ENCODE measurements at regions not wholly inside any gene's neighbourhood (a gene's known extent, or its start where the extent isn't known, plus 50 kb on each side); places are given as distances from the start of the nearest gene placed in this dataset.

GRCh38 chr5:4116834-4117233, 521.2 kb downstream of the IRX1 start:
- Mint-ChIP-seq H3K4me1 (no peaks in the 10 kb centered on the region), H3K36me3 (no peaks in the 10 kb centered on the region), H3K9me3 (peaks cover 11% of the 10 kb centered on the region), H3K27ac (no peak overlapping the region), H3K4me3 (no peak overlapping the region), H3K27me3 (no peaks in the 10 kb centered on the region)
- ATAC-seq = no peak

DNA sequence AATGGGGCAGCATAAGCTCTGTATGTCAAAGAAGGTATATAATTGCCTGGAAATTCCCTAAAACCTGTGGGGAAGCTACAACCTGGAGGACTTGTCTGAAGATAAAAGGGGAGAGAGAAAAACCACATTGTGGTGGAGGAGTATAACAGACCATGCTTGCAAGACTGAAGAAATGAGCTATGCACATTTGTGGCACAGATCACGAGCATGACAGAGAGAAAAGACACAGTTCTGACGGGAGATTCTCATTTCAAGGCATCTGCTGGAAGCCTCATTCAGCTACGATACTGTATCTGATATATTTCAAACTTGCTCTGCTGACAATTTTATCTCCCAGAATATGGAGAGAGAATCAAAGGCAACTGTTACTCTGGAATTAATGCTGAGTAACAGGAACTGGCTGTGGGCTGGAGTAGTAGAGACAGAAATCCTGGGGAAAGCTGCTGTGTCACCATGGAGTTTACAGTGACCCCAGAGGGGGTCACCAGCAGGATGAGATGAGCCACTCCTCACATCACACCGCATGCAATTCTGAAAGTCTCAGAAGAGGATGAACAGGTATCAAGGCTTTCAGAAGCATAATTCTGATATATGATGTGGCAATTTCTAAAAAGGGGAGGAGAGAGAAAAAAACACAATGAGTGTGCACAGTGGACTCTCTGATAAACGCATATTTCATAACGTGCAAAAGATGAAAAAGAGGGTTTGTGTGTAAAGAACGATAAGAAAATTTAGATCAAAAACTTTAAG, 528.8 kb downstream of the IRX1 start:
- no peaks in the 10 kb centered on the region for H3K4me1 Mint-ChIP-seq
- no peak for ATAC-seq
- no peak overlapping the region for H3K4me3 Mint-ChIP-seq
- peaks cover 14% of the 10 kb centered on the region for H3K9me3 Mint-ChIP-seq
- H3K27me3 Mint-ChIP-seq = no peaks in the 10 kb centered on the region
- no peaks in the 10 kb centered on the region for H3K36me3 Mint-ChIP-seq
- no peak overlapping the region for H3K27ac Mint-ChIP-seq

GRCh38 chr5:4128994-4129393, 533.4 kb downstream of the IRX1 start:
- Mint-ChIP-seq H3K4me3 (no peak overlapping the region), H3K36me3 (no peaks in the 10 kb centered on the region), H3K27me3 (no peaks in the 10 kb centered on the region), H3K27ac (no peak overlapping the region), H3K9me3 (peaks cover 6% of the 10 kb centered on the region), H3K4me1 (no peaks in the 10 kb centered on the region)
- no peak for ATAC-seq

DNA sequence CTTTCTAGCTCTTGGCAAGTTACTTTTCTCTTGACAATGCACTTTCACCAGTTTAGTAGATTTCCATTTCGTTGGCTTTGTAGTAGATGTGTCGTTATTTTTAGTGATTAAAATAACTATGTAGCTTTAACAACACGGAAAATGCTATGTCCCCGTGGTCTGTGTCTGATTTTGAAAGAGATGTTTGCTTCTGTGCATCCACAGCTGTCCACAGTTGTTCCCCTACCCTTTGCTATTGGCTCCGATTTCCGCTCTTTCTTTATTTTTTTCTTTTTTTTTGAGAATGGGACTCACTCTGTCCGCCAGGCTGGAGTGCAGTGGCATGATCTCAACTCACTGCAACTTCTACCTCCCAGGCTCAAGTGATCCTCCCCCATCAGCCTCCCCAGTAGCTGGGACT, 533.9 kb downstream of the IRX1 start:
- H3K9me3 Mint-ChIP-seq = peaks cover 6% of the 10 kb centered on the region
- no peaks in the 10 kb centered on the region for H3K36me3 Mint-ChIP-seq

DNA sequence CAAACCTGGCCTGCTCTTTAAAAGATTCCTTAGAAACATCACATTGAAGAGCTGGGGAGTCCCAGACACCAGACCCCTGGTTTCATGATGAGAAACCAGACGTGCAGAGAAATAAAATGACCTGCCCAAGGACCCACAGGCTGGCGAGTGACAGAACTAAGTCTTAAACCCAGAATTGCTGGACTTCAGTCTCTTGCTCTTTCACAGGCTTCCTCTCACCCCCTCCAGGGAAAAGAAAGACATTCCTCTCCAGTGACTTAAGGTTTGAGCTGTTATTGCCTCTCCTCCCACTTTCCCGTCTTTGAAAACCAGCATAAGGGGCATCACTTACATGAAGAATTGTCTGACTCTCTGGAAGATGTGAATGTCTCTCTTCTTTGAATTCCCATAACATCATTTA, 535.2 kb downstream of the IRX1 start:
- Mint-ChIP-seq H3K27me3 (no peaks in the 10 kb centered on the region), H3K36me3 (no peaks in the 10 kb centered on the region), H3K4me3 (no peak overlapping the region), H3K27ac (no peak overlapping the region), H3K4me1 (no peaks in the 10 kb centered on the region), H3K9me3 (peaks cover 4% of the 10 kb centered on the region)
- ATAC-seq = no peak

More for the DNA sequence above, 533.9 kb downstream of the IRX1 start:
- H3K27ac Mint-ChIP-seq = no peak overlapping the region
- ATAC-seq = no peak
- no peaks in the 10 kb centered on the region for H3K27me3 Mint-ChIP-seq
- H3K4me1 Mint-ChIP-seq = no peaks in the 10 kb centered on the region
- no peak overlapping the region for H3K4me3 Mint-ChIP-seq

- H3K4me3 Mint-ChIP-seq = no peak overlapping the region
Observed at GRCh38 chr5:4137781-4138180, 542.1 kb downstream of the IRX1 start.

GRCh38 chr5:4142842-4143241, 547.2 kb downstream of the IRX1 start:
- no peak overlapping the region for H3K4me3 Mint-ChIP-seq
- H3K27me3 Mint-ChIP-seq = no peaks in the 10 kb centered on the region
- H3K27ac Mint-ChIP-seq = no peak overlapping the region
- no peaks in the 10 kb centered on the region for H3K4me1 Mint-ChIP-seq
- no peak for ATAC-seq
- H3K9me3 Mint-ChIP-seq = peaks cover 10% of the 10 kb centered on the region
- no peaks in the 10 kb centered on the region for H3K36me3 Mint-ChIP-seq

More at GRCh38 chr5:4137781-4138180, 542.1 kb downstream of the IRX1 start:
- no peaks in the 10 kb centered on the region for H3K27me3 Mint-ChIP-seq
- no peak overlapping the region for H3K27ac Mint-ChIP-seq
- H3K36me3 Mint-ChIP-seq = no peaks in the 10 kb centered on the region
- no peaks in the 10 kb centered on the region for H3K4me1 Mint-ChIP-seq
- no peak for ATAC-seq
- H3K9me3 Mint-ChIP-seq = peaks cover 5% of the 10 kb centered on the region

GRCh38 chr5:4144411-4145007, 548.9 kb downstream of the IRX1 start:
- H3K36me3 Mint-ChIP-seq = no peaks in the 10 kb centered on the region

GRCh38 chr5:4145511-4145910, 549.9 kb downstream of the IRX1 start:
- Mint-ChIP-seq H3K27ac (no peak overlapping the region), H3K4me3 (no peak overlapping the region), H3K9me3 (peaks cover 5% of the 10 kb centered on the region), H3K27me3 (no peaks in the 10 kb centered on the region), H3K4me1 (no peaks in the 10 kb centered on the region), H3K36me3 (no peaks in the 10 kb centered on the region)
- ATAC-seq = no peak

More at GRCh38 chr5:4144411-4145007, 548.9 kb downstream of the IRX1 start:
- no peak overlapping the region for H3K27ac Mint-ChIP-seq
- ATAC-seq = no peak
- no peaks in the 10 kb centered on the region for H3K27me3 Mint-ChIP-seq
- no peaks in the 10 kb centered on the region for H3K4me1 Mint-ChIP-seq
- H3K4me3 Mint-ChIP-seq = no peak overlapping the region
- H3K9me3 Mint-ChIP-seq = peaks cover 10% of the 10 kb centered on the region

- no peak for ATAC-seq
- Mint-ChIP-seq H3K4me3 (no peak overlapping the region), H3K27ac (no peak overlapping the region), H3K27me3 (no peaks in the 10 kb centered on the region), H3K4me1 (no peaks in the 10 kb centered on the region), H3K36me3 (no peaks in the 10 kb centered on the region), H3K9me3 (peaks cover 2% of the 10 kb centered on the region)
Observed at GRCh38 chr5:4148009-4148408, 552.4 kb downstream of the IRX1 start.

DNA sequence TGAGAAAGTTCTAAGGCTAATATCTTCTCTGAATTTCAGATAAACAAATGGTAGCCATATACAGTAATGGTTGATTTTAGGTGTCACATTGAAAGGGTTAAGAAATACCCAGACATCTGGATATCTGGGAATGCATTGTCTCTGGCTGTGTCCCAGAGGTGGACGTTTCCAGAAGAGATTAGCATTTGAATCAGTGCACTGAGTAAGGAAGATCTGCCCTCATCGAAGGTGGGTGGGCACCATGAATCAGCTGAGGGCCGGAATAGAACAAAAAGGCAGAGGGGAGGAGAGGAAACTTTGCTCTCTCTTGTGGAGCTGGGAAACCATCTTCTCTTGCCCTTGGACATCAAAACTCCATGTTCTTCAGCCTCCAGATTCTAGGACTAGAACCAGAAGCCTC, 554.4 kb downstream of the IRX1 start:
- Mint-ChIP-seq H3K27ac (no peak overlapping the region), H3K4me1 (no peaks in the 10 kb centered on the region), H3K27me3 (no peaks in the 10 kb centered on the region), H3K4me3 (no peak overlapping the region), H3K36me3 (no peaks in the 10 kb centered on the region), H3K9me3 (no peaks in the 10 kb centered on the region)
- no peak for ATAC-seq

DNA sequence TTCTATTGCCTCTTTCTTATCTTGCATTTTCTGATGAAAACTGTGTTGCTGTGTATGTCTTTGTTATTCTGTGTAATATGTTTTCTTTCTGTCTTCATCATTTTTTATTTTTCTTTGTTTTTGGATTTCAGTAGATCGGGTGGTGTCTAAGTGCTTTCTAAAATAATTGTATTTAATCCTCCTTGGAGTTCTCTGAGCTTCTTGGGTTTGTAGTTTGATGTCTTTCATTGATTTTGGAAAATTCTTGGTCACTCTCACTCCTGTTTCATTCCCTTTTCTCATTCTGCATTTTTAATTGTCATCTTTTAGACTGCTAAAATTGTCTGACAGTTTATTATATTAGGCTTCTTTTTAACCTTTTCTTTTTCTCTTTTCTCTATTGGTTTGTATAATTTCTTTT, 560.5 kb downstream of the IRX1 start:
- no peak for ATAC-seq
- H3K36me3 Mint-ChIP-seq = no peaks in the 10 kb centered on the region
- H3K4me1 Mint-ChIP-seq = no peaks in the 10 kb centered on the region
- no peak overlapping the region for H3K27ac Mint-ChIP-seq
- no peak overlapping the region for H3K4me3 Mint-ChIP-seq
- H3K27me3 Mint-ChIP-seq = no peaks in the 10 kb centered on the region
- H3K9me3 Mint-ChIP-seq = no peaks in the 10 kb centered on the region

DNA sequence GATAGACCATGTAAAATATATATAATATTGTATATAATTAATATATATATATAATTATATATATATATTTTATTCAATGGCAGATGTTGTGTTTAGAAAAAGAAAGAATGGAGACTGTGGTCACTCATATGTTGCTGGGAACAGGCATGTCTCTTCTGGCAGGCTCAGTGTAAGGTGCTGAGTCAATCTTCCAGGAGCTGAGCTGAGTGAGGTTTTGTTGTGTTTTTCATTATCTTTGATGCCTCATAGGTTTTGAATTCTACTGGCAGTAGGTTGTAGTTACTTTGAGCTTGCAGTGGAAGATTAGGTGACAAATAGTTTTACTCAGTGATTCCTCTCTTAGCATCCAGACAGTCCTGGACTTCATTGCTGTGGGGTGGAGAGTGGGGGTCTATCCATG, 561.3 kb downstream of the IRX1 start:
- no peak overlapping the region for H3K27ac Mint-ChIP-seq
- no peaks in the 10 kb centered on the region for H3K4me1 Mint-ChIP-seq
- ATAC-seq = no peak
- no peaks in the 10 kb centered on the region for H3K9me3 Mint-ChIP-seq
- H3K4me3 Mint-ChIP-seq = no peak overlapping the region
- H3K36me3 Mint-ChIP-seq = no peaks in the 10 kb centered on the region
- H3K27me3 Mint-ChIP-seq = no peaks in the 10 kb centered on the region

DNA sequence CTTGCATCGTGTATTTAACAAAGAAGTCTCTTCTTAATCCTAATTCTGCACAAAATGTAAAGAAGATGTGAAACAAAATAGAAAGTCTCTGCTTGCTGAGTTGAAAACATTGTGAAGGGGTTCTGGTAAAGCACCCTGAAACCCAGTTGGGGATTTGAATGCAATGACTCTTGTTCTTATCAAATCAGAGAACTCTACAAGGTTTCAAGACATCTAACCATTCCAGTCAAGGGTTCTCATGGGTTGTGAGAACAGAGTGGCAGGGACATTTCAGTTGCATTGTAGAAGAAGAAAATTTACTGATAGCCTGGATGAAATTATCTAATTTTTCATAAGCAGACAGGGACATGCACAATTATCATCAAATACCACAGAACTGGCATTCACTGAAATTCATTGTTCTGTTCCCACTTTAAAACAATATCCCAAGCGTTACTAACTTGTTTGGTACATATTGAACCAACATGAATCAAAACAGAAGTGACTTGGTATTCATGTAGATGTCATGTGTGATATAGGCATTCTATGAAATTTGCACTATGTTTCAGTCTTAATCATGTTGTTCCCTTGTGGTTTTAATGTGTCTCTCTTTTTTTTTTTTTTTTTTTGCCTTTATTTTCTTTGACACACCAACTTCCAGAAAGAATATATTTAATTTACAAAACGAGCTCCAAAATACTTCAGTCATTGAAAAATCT, 563.3 kb downstream of the IRX1 start:
- no peaks in the 10 kb centered on the region for H3K36me3 Mint-ChIP-seq
- no peaks in the 10 kb centered on the region for H3K27me3 Mint-ChIP-seq
- no peaks in the 10 kb centered on the region for H3K4me1 Mint-ChIP-seq
- no peaks in the 10 kb centered on the region for H3K9me3 Mint-ChIP-seq
- no peak for ATAC-seq
- H3K27ac Mint-ChIP-seq = no peak overlapping the region
- no peak overlapping the region for H3K4me3 Mint-ChIP-seq

GRCh38 chr5:4159681-4160080, 564.0 kb downstream of the IRX1 start:
- Mint-ChIP-seq H3K27me3 (no peaks in the 10 kb centered on the region), H3K4me3 (no peak overlapping the region), H3K4me1 (no peaks in the 10 kb centered on the region), H3K36me3 (no peaks in the 10 kb centered on the region), H3K9me3 (no peaks in the 10 kb centered on the region), H3K27ac (no peak overlapping the region)
- ATAC-seq = no peak

DNA sequence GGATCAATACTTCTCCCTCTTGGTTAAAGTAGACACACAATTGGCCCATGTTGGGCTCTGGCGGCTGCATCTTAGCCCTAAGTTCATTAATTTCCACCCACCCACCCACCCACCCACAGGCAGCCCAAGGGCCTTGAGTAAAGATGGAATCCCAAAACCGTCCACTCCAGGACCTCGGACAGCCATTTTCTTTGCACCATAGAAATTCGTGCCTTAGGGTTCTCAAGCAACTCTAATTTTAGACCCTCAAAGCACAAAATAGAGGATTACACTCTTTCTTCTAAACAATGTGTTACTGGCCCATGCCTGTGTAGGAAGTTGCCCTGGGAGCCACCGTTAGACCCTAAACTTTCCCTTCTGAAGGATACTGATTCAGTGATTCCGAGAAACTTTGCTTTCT, 568.5 kb downstream of the IRX1 start:
- H3K4me3 Mint-ChIP-seq = no peak overlapping the region
- ATAC-seq = no peak
- no peak overlapping the region for H3K27ac Mint-ChIP-seq
- H3K27me3 Mint-ChIP-seq = no peaks in the 10 kb centered on the region
- no peaks in the 10 kb centered on the region for H3K36me3 Mint-ChIP-seq
- peaks cover under 1% of the 10 kb centered on the region for H3K9me3 Mint-ChIP-seq
- no peaks in the 10 kb centered on the region for H3K4me1 Mint-ChIP-seq

All from stimulated activated memory B cell treated with anti-CD40 and anti-IgM and Interleukin-4, amounts not matched to agents 10 μg/mL and 1 μg/mL and 100 μg/mL, for 72 hours (primary cell).